ENCODE measurements at regions not wholly inside any gene's neighbourhood (a gene's known extent, or its start where the extent isn't known, plus 50 kb on each side); places are given as distances from the start of the nearest gene placed in this dataset.

DNA sequence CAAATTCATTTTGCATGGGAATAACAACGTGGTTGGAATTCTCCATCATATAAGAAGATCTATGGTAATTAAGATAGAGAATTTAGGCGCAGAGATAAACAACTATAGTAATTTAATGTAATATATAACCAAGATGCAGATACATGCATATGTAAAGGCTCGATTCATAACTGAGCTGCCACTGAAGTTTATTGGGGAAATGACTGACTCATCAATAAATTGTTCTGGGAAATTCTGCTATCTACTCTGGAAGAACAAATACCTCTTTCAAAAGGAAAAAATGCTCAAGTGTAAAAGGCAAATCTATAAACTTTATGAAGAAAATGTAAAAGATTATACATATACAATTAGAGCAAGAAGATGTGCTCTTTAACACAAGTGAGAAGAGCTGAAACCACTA, 596.4 kb downstream of the MMUT start:
- no peaks in the 10 kb centered on the region for H3K4me1 Mint-ChIP-seq (ENCODE audit: insufficient read depth, unreplicated experiment)
- ChIA-PET POLR2A (interaction anchor here (0.6 kb wide), 2 partner anchors 21 to 276 kb away, joined by 3 read pairs; no protein-coding TSS in a partner anchor), CTCF (interaction anchor here (0.6 kb wide), 1 partner anchor 502 kb away, joined by 3 read pairs; no protein-coding TSS in a partner anchor)
- no peak for DNase-seq (ENCODE audit: unreplicated experiment)
- no peaks in the 10 kb centered on the region for H3K27me3 Mint-ChIP-seq (ENCODE audit: insufficient read depth, unreplicated experiment)
- H3K4me3 Mint-ChIP-seq (ENCODE audit: unreplicated experiment), result no peak overlapping the region
- H3K36me3 Mint-ChIP-seq (ENCODE audit: insufficient read depth, unreplicated experiment), result no peaks in the 10 kb centered on the region
- intact Hi-C loops (cut with micrococcal nuclease), result no loop called here
- peaks cover 8% of the 10 kb centered on the region for H3K9me3 Mint-ChIP-seq (ENCODE audit: unreplicated experiment)
- no peak overlapping the region for H3K27ac Mint-ChIP-seq (ENCODE audit: low read depth, unreplicated experiment)
- BruUV-seq (replicated peaks), result no TSS peak
- no peak for TF ChIP-seq CTCF (IDR thresholded peaks at IDR 0.05; ENCODE audit: unreplicated experiment)

GRCh38 chr6:48860175-48860574, 602.9 kb downstream of the MMUT start:
- Mint-ChIP-seq H3K27me3 (ENCODE audit: insufficient read depth, unreplicated experiment) (no peaks in the 10 kb centered on the region), H3K9me3 (ENCODE audit: unreplicated experiment) (peaks cover 8% of the 10 kb centered on the region), H3K36me3 (ENCODE audit: insufficient read depth, unreplicated experiment) (no peaks in the 10 kb centered on the region), H3K4me1 (ENCODE audit: insufficient read depth, unreplicated experiment) (no peaks in the 10 kb centered on the region), H3K27ac (ENCODE audit: low read depth, unreplicated experiment) (no peak overlapping the region), H3K4me3 (ENCODE audit: unreplicated experiment) (no peak overlapping the region)
- BruUV-seq (replicated peaks), result no TSS peak
- ChIA-PET POLR2A (interaction anchor here (0.7 kb wide), 1 partner anchor 378 kb away, joined by 4 read pairs; no protein-coding TSS in a partner anchor), CTCF (interaction anchor here (0.7 to 1.1 kb wide), 3 partner anchors 21 to 1165 kb away, joined by 3 to 5 read pairs (median 3); no protein-coding TSS in a partner anchor)
- TF ChIP-seq CTCF (IDR thresholded peaks at IDR 0.05; ENCODE audit: unreplicated experiment), result no peak
- DNase-seq (ENCODE audit: unreplicated experiment), result no peak
- intact Hi-C loops (cut with micrococcal nuclease), result no loop called here

DNA sequence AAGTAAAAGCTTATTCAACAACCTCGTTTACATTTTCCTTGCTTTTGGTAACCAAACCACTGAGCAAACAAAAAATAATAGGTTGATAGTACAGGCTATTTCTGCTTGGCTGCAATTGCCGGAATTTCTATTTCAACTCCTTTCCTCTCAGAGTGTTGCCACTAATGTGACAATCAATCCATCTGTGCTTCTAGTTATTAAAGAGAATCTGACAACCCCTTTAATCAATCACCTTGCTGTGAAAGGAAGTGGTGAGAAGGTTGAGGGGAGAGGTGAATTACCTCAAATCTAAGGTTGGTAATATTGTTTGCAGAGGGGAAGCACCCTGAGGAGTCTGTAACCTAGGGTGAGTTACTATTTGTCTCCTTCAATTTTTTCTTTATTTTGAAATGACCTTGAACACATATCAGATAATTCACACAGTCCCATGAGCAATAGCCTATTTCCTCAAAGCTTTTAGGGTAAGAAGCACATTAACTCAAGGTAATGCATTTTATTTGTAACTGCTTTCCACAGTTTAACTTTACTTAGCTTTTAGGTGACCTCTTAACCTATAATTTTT, 603.4 kb downstream of the MMUT start:
- intact Hi-C loops (cut with micrococcal nuclease), result no loop called here
- Mint-ChIP-seq H3K4me1 (ENCODE audit: insufficient read depth, unreplicated experiment) (no peaks in the 10 kb centered on the region), H3K27ac (ENCODE audit: low read depth, unreplicated experiment) (no peak overlapping the region), H3K36me3 (ENCODE audit: insufficient read depth, unreplicated experiment) (no peaks in the 10 kb centered on the region), H3K27me3 (ENCODE audit: insufficient read depth, unreplicated experiment) (no peaks in the 10 kb centered on the region), H3K9me3 (ENCODE audit: unreplicated experiment) (peaks cover 8% of the 10 kb centered on the region), H3K4me3 (ENCODE audit: unreplicated experiment) (no peak overlapping the region)
- BruUV-seq (replicated peaks), result no TSS peak
- DNase-seq (ENCODE audit: unreplicated experiment), result no peak
- TF ChIP-seq CTCF (IDR thresholded peaks at IDR 0.05; ENCODE audit: unreplicated experiment), result no peak
- ChIA-PET POLR2A (interaction anchor here (0.7 to 1.2 kb wide), 2 partner anchors 102 to 379 kb away, joined by 4 to 5 read pairs; no protein-coding TSS in a partner anchor), CTCF (interaction anchor here (0.7 to 1.1 kb wide), 3 partner anchors 20 to 1166 kb away, joined by 3 to 5 read pairs (median 3); no protein-coding TSS in a partner anchor)

DNA sequence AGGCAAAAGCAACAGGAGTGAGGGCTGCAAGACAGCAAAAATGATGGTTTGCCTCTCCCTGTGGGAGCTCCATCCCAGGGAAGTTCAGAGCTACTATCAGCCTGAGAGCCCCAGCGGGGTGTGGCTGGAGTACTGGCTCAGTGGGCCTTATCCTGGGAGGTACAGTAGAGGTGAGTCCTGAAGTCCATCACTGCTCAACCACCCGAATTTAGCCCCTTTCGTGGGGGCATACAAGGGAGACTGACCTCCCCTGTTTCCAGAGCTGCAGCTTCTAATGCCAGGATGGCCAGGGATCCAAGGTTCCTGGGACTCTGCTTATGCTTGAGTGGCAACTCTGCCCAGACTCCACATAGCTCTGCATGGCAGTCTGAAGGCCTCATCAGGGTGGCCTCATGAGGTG, 617.8 kb downstream of the MMUT start:
- no TSS peak for BruUV-seq (replicated peaks)
- CTCF ChIA-PET, result no interaction called here
- H3K27me3 Mint-ChIP-seq (ENCODE audit: insufficient read depth, unreplicated experiment), result no peaks in the 10 kb centered on the region
- peaks cover 25% of the 10 kb centered on the region for H3K9me3 Mint-ChIP-seq (ENCODE audit: unreplicated experiment)
- no peaks in the 10 kb centered on the region for H3K36me3 Mint-ChIP-seq (ENCODE audit: insufficient read depth, unreplicated experiment)
- POLR2A ChIA-PET, result no interaction called here
- DNase-seq (ENCODE audit: unreplicated experiment), result no peak
- intact Hi-C loops (cut with micrococcal nuclease), result no loop called here
- H3K27ac Mint-ChIP-seq (ENCODE audit: low read depth, unreplicated experiment), result no peak overlapping the region
- no peak overlapping the region for H3K4me3 Mint-ChIP-seq (ENCODE audit: unreplicated experiment)
- H3K4me1 Mint-ChIP-seq (ENCODE audit: insufficient read depth, unreplicated experiment), result no peaks in the 10 kb centered on the region
- TF ChIP-seq CTCF (IDR thresholded peaks at IDR 0.05; ENCODE audit: unreplicated experiment), result no peak

Measured in MCF 10A (cell line).